Endothelial cell of umbilical vein (primary cell): ENCODE measurements at regions not wholly inside any gene's neighbourhood (a gene's known extent, or its start where the extent isn't known, plus 50 kb on each side); places are given as distances from the start of the nearest gene placed in this dataset.

Source experiments
- BruUV-seq: library from RNA; stranded (reverse); fragments of 400-500 nt; replicated peaks from 2 replicates; lab custom pipeline; 2021; lab: Mats Ljungman, UMichigan
- CTCF ChIA-PET: fragments of 300-600, 350-600 bp; sonication (Branson Sonifier 250); formaldehyde crosslinking; loops from one replicate; lab custom pipeline; 2021; ENCODE audit warnings: antibody characterized with exemption, inconsistent platforms; lab: Charles Lee
- POLR2A ChIA-PET: fragments of 300-600, 350-600 bp; sonication (Branson Sonifier 250); formaldehyde crosslinking; loops from one replicate; lab custom pipeline; 2021; ENCODE audit warnings: antibody characterized with exemption, inconsistent platforms; lab: Charles Lee
- DNase-seq: peaks from one replicate; pipeline ENCODE4 v3.0.0-alpha.2; 2011; ENCODE audit warnings: low read depth, low spot score
- FAIRE-seq: peaks from 2 replicates; lab custom pipeline; 2011; peaks lifted over from hg19 to GRCh38; lab: Jason Lieb, UNC
- H2AFZ ChIP-seq: 2 replicates; pipeline ENCODE4 v1.6.0; 2012; ENCODE audit warnings: low read depth, low read length, control low read depth, inconsistent platforms
- H3K27ac ChIP-seq: 2 replicates; pipeline ENCODE4 v1.5.1; 2011; ENCODE audit warnings: low read depth, mild to moderate bottlenecking, control low read depth, low read length, moderate library complexity; ENCODE audit not compliant: insufficient read depth
- H3K27me3 ChIP-seq, 2 experiments: 2 replicates each; pipeline versions ENCODE4 v1.6.0 to v1.6.1; 2011; ENCODE audit warnings: low read length in 2 of 2, mixed read lengths in 1 of 2; ENCODE audit not compliant: control insufficient read depth in 2 of 2, insufficient read depth in 2 of 2
- H3K36me3 ChIP-seq, 2 experiments: 2 replicates in 1 of 2; 3 replicates in 1 of 2; pipeline ENCODE4 v1.5.1; 2011; ENCODE audit warnings: low read length in 2 of 2, mild to moderate bottlenecking in 1 of 2, moderate library complexity in 1 of 2; ENCODE audit not compliant: control insufficient read depth in 2 of 2, insufficient read depth in 2 of 2; ENCODE audit errors: extremely low read depth in 1 of 2
- H3K4me1 ChIP-seq: 3 replicates; pipeline ENCODE4 v1.5.1; 2011; ENCODE audit warnings: mild to moderate bottlenecking, low read length; ENCODE audit not compliant: control insufficient read depth, insufficient read depth; ENCODE audit errors: extremely low read depth
- H3K4me2 ChIP-seq: 2 replicates; pipeline ENCODE4 v1.6.1; 2011; ENCODE audit warnings: low read length, control low read depth, mixed read lengths; ENCODE audit not compliant: insufficient read depth
- H3K4me3 ChIP-seq, 3 experiments: fragments of 200-600 bp in 1 of 3; sonication (generic), shearing (Covaris generic) in 1 of 3; replicated peaks in 1 of 3; 2 replicates each; pipeline ENCODE4 v1.5.1; 2011 to 2016; ENCODE audit warnings: control low read depth in 3 of 3, low read length in 3 of 3, mild to moderate bottlenecking in 2 of 3, inconsistent platforms in 1 of 3, low read depth in 1 of 3, moderate library complexity in 1 of 3; ENCODE audit not compliant: insufficient read depth in 1 of 3
- H3K79me2 ChIP-seq: 2 replicates; pipeline ENCODE4 v1.6.0; 2012; ENCODE audit warnings: low read length, inconsistent platforms; ENCODE audit not compliant: control insufficient read depth, insufficient read depth
- H3K9ac ChIP-seq: replicated peaks from 2 replicates; pipeline ENCODE3; 2011; ENCODE audit warnings: low read length, control low read depth; ENCODE audit not compliant: insufficient read depth; ENCODE audit errors: extremely low read depth
- H3K9me1 ChIP-seq: replicated peaks from 3 replicates; pipeline ENCODE4 v1.6.0; 2011; ENCODE audit warnings: mild to moderate bottlenecking, low read length; ENCODE audit not compliant: control insufficient read depth, insufficient read depth; ENCODE audit errors: extremely low read depth
- H3K9me3 ChIP-seq: replicated peaks from 2 replicates; pipeline ENCODE4 v1.5.1; 2012; ENCODE audit warnings: low read length, inconsistent platforms; ENCODE audit not compliant: control insufficient read depth, insufficient read depth
- H4K20me1 ChIP-seq: replicated peaks from 2 replicates; pipeline ENCODE3; 2011; ENCODE audit warnings: mild to moderate bottlenecking, low read length; ENCODE audit not compliant: control insufficient read depth, insufficient read depth; ENCODE audit errors: extremely low read depth
- GATA2 ChIP-seq: IDR thresholded peaks from 2 replicates; pipeline ENCODE4 v1.7.0; 2011; ENCODE audit warnings: low read depth, mild to moderate bottlenecking, moderate library complexity, mixed read lengths, low read length; ENCODE audit not compliant: insufficient read length, insufficient read depth
- JUN ChIP-seq: IDR thresholded peaks from 2 replicates; pipeline ENCODE4 v1.6.1; 2011; ENCODE audit warnings: borderline replicate concordance, low read depth; ENCODE audit not compliant: insufficient read length, insufficient read depth
- POLR2AphosphoS5 ChIP-seq: IDR thresholded peaks from 2 replicates; pipeline ENCODE4 v1.6.1; 2012; ENCODE audit warnings: low read depth, mild to moderate bottlenecking, control low read depth, low read length, moderate library complexity; ENCODE audit not compliant: insufficient read depth
- dilution Hi-C: fragments of 300-500 bp; cut with MboI; formaldehyde crosslinking; loops from one replicate; pipeline ENCODE4 v1.15.0; 2019; ENCODE audit warnings: low sequenced_read_pairs; ENCODE audit not compliant: extremely low pct_ligation_motif_present
- intact Hi-C: fragments of 100-400 bp; cut with micrococcal nuclease; formaldehyde crosslinking; loops from one replicate; pipeline ENCODE4 v1.10.0; 2022
- TF ChIP-seq, protein P1 (sequence below), 2 donors: IDR thresholded peaks; 1 replicate in 1 of 2; 2 replicates in 1 of 2; pipeline ENCODE4 v1.5.1; 2011; ENCODE audit warnings: low read length in 2 of 2, mild to moderate bottlenecking in 2 of 2, moderate library complexity in 2 of 2, control low read depth in 1 of 2, inconsistent platforms in 1 of 2, low read depth in 1 of 2; ENCODE audit not compliant: insufficient read depth in 1 of 2; ENCODE audit errors: extremely low read depth in 1 of 2

GRCh38 chr3:99549220-99549619 lies 89.2 kb upstream of the COL8A1 start:
- intact Hi-C loops (loop anchor here (5.0 kb wide), 1 partner anchor 422 kb away; no protein-coding TSS in a partner anchor), dilution Hi-C loops (no loop called here)
- TF ChIP-seq JUN = peak; percentile 80
- TF ChIP-seq GATA2 = no peak
- Histone ChIP-seq H3K9ac (peak overlapping the region; percentile 58), H3K27me3 (no peaks in the 10 kb centered on the region), H3K4me2 (peak overlapping the region; percentile 83), H3K9me1 (no peaks in the 10 kb centered on the region), H2AFZ (no peak overlapping the region), H3K36me3 (no peaks in the 10 kb centered on the region), H4K20me1 (no peaks in the 10 kb centered on the region), H3K79me2 (no peaks in the 10 kb centered on the region), H3K9me3 (no peaks in the 10 kb centered on the region), H3K4me3 (no peak overlapping the region), H3K4me1 (peaks cover 62% of the 10 kb centered on the region), H3K27ac (peak overlapping the region; percentile 94)
- CTCF ChIA-PET = interaction anchor here (0.7 to 4.2 kb wide), 16 partner anchors 10 to 200 kb away, joined by 3 to 24 read pairs (median 4); partner anchors contain the start of gene COL8A1
- BruUV-seq = no TSS peak
- POLR2A ChIA-PET = interaction anchor here (2.9 kb wide), 1 partner anchor 89 kb away, joined by 17 read pairs; the partner anchor contains the start of gene COL8A1
- DNase-seq = peak; percentile 94
- FAIRE-seq = peak; percentile 4

DNA sequence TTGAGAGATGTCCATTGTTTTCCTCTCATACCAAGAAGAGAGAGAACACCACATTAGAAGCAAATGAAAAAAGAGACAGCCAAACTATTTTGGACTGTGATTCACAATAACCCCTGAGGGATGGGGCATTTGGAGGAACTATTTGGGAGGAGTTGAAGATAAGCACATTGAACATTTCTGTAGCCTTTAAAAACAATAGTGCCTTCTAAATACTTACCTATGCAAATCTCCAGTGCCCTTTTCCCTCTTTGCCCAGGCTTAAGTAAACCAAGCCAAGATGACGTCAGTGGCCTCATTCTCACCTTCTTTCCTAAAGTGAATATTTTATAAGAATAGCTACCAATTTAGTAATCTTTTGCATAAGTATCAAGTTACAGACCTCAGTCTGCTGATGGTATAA lies 89.7 kb upstream of the COL8A1 start:
- BruUV-seq = no TSS peak
- FAIRE-seq = no peak
- POLR2A ChIA-PET = interaction anchor here (2.9 kb wide), 1 partner anchor 89 kb away, joined by 17 read pairs; the partner anchor contains the start of gene COL8A1

More for the DNA sequence above, 89.7 kb upstream of the COL8A1 start:
- no peaks in the 10 kb centered on the region for H4K20me1 ChIP-seq
- H3K9me3 ChIP-seq = no peaks in the 10 kb centered on the region
- H3K9me1 ChIP-seq = no peaks in the 10 kb centered on the region
- no peaks in the 10 kb centered on the region for H3K27me3 ChIP-seq
- CTCF ChIA-PET = interaction anchor here (0.7 to 4.2 kb wide), 14 partner anchors 10 to 200 kb away, joined by 3 to 24 read pairs (median 4); partner anchors contain the start of gene COL8A1
- dilution Hi-C loops (no loop called here), intact Hi-C loops (loop anchor here (5.0 kb wide), 1 partner anchor 421 kb away; no protein-coding TSS in a partner anchor)
- peak overlapping the region; percentile 58 for H3K9ac ChIP-seq
- peak overlapping the region; percentile 94 for H3K27ac ChIP-seq
- peak overlapping the region; percentile 83 for H3K4me2 ChIP-seq
- no peaks in the 10 kb centered on the region for H3K36me3 ChIP-seq
- H3K4me1 ChIP-seq = peaks cover 68% of the 10 kb centered on the region
- no peaks in the 10 kb centered on the region for H3K79me2 ChIP-seq
- H2AFZ ChIP-seq = no peak overlapping the region
- H3K4me3 ChIP-seq = peak overlapping the region in 1 of 3 experiments; percentile 21
- TF ChIP-seq, protein P1, sequence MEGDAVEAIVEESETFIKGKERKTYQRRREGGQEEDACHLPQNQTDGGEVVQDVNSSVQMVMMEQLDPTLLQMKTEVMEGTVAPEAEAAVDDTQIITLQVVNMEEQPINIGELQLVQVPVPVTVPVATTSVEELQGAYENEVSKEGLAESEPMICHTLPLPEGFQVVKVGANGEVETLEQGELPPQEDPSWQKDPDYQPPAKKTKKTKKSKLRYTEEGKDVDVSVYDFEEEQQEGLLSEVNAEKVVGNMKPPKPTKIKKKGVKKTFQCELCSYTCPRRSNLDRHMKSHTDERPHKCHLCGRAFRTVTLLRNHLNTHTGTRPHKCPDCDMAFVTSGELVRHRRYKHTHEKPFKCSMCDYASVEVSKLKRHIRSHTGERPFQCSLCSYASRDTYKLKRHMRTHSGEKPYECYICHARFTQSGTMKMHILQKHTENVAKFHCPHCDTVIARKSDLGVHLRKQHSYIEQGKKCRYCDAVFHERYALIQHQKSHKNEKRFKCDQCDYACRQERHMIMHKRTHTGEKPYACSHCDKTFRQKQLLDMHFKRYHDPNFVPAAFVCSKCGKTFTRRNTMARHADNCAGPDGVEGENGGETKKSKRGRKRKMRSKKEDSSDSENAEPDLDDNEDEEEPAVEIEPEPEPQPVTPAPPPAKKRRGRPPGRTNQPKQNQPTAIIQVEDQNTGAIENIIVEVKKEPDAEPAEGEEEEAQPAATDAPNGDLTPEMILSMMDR (IDR thresholded peaks at IDR 0.05; ENCODE audit: extremely low read depth in 1 of 2, insufficient read depth in 1 of 2, low read depth in 1 of 2, low read length in 2 of 2) = no peak
- no peak for TF ChIP-seq POLR2AphosphoS5
- TF ChIP-seq JUN = peak; percentile 20
- DNase-seq = peak; percentile 91
